OCI-LY3 (cell line): ENCODE measurements at regions not wholly inside any gene's neighbourhood (a gene's known extent, or its start where the extent isn't known, plus 50 kb on each side); places are given as distances from the start of the nearest gene placed in this dataset.

Experiments
- H2AFZ ChIP-seq: fragments of 200-600, 300-600 bp; shearing (Covaris generic); 2 replicates; pipeline ENCODE4 v1.6.0; 2014; ENCODE audit warnings: antibody characterized with exemption, low read depth, low read length
- H3K27ac ChIP-seq: fragments of 200-600, 300-600 bp; sonication (generic); 2 replicates; pipeline ENCODE4 v1.5.1; 2014; ENCODE audit warnings: mild to moderate bottlenecking, low read length, moderate library complexity, mixed read lengths
- H3K27me3 ChIP-seq: fragments of 200-600, 300-600 bp; sonication (generic); 2 replicates; pipeline ENCODE4 v1.6.1; 2014; ENCODE audit warnings: low read depth, low read length, mixed read lengths
- H3K36me3 ChIP-seq: fragments of 200-600, 300-600 bp; sonication (generic); replicated peaks from 2 replicates; pipeline ENCODE3; 2014; ENCODE audit warnings: low read depth, low read length, mixed read lengths
- H3K4me1 ChIP-seq: fragments of 300-600, 200-600 bp; sonication (generic); 2 replicates; pipeline ENCODE4 v1.6.1; 2014; ENCODE audit warnings: low read length, mixed read lengths
- H3K4me2 ChIP-seq: fragments of 200-600, 300-600 bp; sonication (generic); 2 replicates; pipeline ENCODE4 v1.6.1; 2014; ENCODE audit warnings: low read length, mixed read lengths
- H3K4me3 ChIP-seq: fragments of 300-600, 200-600 bp; sonication (generic); 2 replicates; pipeline ENCODE4 v1.5.1; 2014; ENCODE audit warnings: antibody characterized with exemption, mild to moderate bottlenecking, low read length, moderate library complexity
- H3K79me2 ChIP-seq: fragments of 300-600, 200-600 bp; shearing (Covaris generic); 2 replicates; pipeline ENCODE4 v1.6.1; 2014; ENCODE audit warnings: mild to moderate bottlenecking, low read length, mixed read lengths
- H3K9ac ChIP-seq: fragments of 300-600, 200-600 bp; shearing (Covaris generic); 2 replicates; pipeline ENCODE4 v1.6.0; 2014; ENCODE audit warnings: mild to moderate bottlenecking, low read length, moderate library complexity
- H3K9me3 ChIP-seq: fragments of 200-600, 300-600 bp; shearing (Covaris generic); 2 replicates; pipeline ENCODE4 v1.6.1; 2014; ENCODE audit warnings: low read length, mixed read lengths; ENCODE audit not compliant: insufficient read depth
- H4K20me1 ChIP-seq: fragments of 200-600, 300-600 bp; sonication (generic); 2 replicates; pipeline ENCODE4 v1.6.1; 2016; ENCODE audit warnings: low read length, mixed read lengths; ENCODE audit not compliant: insufficient read depth
- CTCF ChIP-seq: fragments of 200-600, 300-600 bp; sonication (generic); IDR thresholded peaks from 2 replicates; pipeline ENCODE4 v1.5.1; 2014; ENCODE audit warnings: antibody characterized with exemption, low read length, low read depth
- EZH2phosphoT487 ChIP-seq: fragments of 200-600 bp; shearing (Covaris generic); IDR thresholded peaks from 2 replicates; pipeline ENCODE4 v1.6.1; 2018; ENCODE audit warnings: antibody characterized with exemption, mixed run types, low read depth

GRCh38 chrY:16895396-16895795 is 984.6 kb downstream of the CDY2B start:
- no peak overlapping the region for H3K27ac ChIP-seq
- no peaks in the 10 kb centered on the region for H3K79me2 ChIP-seq
- no peak overlapping the region for H2AFZ ChIP-seq
- H3K36me3 ChIP-seq, result no peaks in the 10 kb centered on the region
- H4K20me1 ChIP-seq, result no peaks in the 10 kb centered on the region
- H3K27me3 ChIP-seq, result no peaks in the 10 kb centered on the region
- TF ChIP-seq CTCF (no peak), EZH2phosphoT487 (no peak)
- no peak overlapping the region for H3K4me2 ChIP-seq
- no peaks in the 10 kb centered on the region for H3K4me1 ChIP-seq
- no peak overlapping the region for H3K4me3 ChIP-seq
- H3K9me3 ChIP-seq, result no peaks in the 10 kb centered on the region
- no peak overlapping the region for H3K9ac ChIP-seq

GRCh38 chrY:16887116-16887515 is 992.9 kb downstream of the CDY2B start:
- Histone ChIP-seq H3K79me2 (no peaks in the 10 kb centered on the region), H3K9ac (no peak overlapping the region), H3K36me3 (no peaks in the 10 kb centered on the region), H3K27ac (no peak overlapping the region), H3K4me1 (no peaks in the 10 kb centered on the region), H4K20me1 (no peaks in the 10 kb centered on the region), H3K9me3 (no peaks in the 10 kb centered on the region), H2AFZ (no peak overlapping the region), H3K27me3 (no peaks in the 10 kb centered on the region), H3K4me2 (no peak overlapping the region), H3K4me3 (no peak overlapping the region)
- no peak for TF ChIP-seq CTCF
- TF ChIP-seq EZH2phosphoT487, result no peak

- Histone ChIP-seq H3K79me2 (no peaks in the 10 kb centered on the region), H2AFZ (no peak overlapping the region), H3K9me3 (no peaks in the 10 kb centered on the region), H3K27ac (no peak overlapping the region), H4K20me1 (no peaks in the 10 kb centered on the region), H3K36me3 (no peaks in the 10 kb centered on the region), H3K4me3 (no peak overlapping the region), H3K27me3 (no peaks in the 10 kb centered on the region), H3K4me2 (no peak overlapping the region), H3K9ac (no peak overlapping the region), H3K4me1 (no peaks in the 10 kb centered on the region)
- TF ChIP-seq CTCF (no peak), EZH2phosphoT487 (no peak)
Observed at GRCh38 chrY:16860676-16861075, 1019.3 kb downstream of the CDY2B start.

- Histone ChIP-seq H3K4me3 (no peak overlapping the region), H3K4me1 (peaks cover 16% of the 10 kb centered on the region), H2AFZ (no peak overlapping the region), H3K4me2 (no peak overlapping the region), H3K79me2 (no peaks in the 10 kb centered on the region), H3K36me3 (no peaks in the 10 kb centered on the region), H3K27ac (no peak overlapping the region), H3K9ac (no peak overlapping the region), H4K20me1 (no peaks in the 10 kb centered on the region), H3K27me3 (no peaks in the 10 kb centered on the region), H3K9me3 (no peaks in the 10 kb centered on the region)
- TF ChIP-seq EZH2phosphoT487, result no peak
- no peak for TF ChIP-seq CTCF
Observed at GRCh38 chrY:16841534-16841933, 1038.5 kb downstream of the CDY2B start.
